Fibroblast of villous mesenchyme (primary cell): ENCODE measurements at regions not wholly inside any gene's neighbourhood (a gene's known extent, or its start where the extent isn't known, plus 50 kb on each side); places are given as distances from the start of the nearest gene placed in this dataset.

Experiments
- DNase-seq: peaks from one replicate; pipeline ENCODE4 v3.0.0-alpha.2; 2010; ENCODE audit warnings: low read depth
- H3K4me3 ChIP-seq: 2 replicates; pipeline ENCODE4 v1.5.1; 2011; ENCODE audit warnings: low read depth, mild to moderate bottlenecking, low read length
- CTCF ChIP-seq: IDR thresholded peaks from 2 replicates; pipeline ENCODE4 v1.5.1; 2012; ENCODE audit warnings: low read depth, mild to moderate bottlenecking, low read length; ENCODE audit not compliant: insufficient read depth

- no peak for TF ChIP-seq CTCF
- no peak for DNase-seq
- H3K4me3 ChIP-seq, result no peak overlapping the region
These were observed 195.1 kb upstream of the LRP1B start for GRCh38 chr2:142325870-142326269.

GRCh38 chr2:142323206-142323605 is 192.4 kb upstream of the LRP1B start:
- TF ChIP-seq CTCF, result no peak
- H3K4me3 ChIP-seq, result no peak overlapping the region
- DNase-seq, result no peak

- no peak for DNase-seq
- TF ChIP-seq CTCF, result no peak
- H3K4me3 ChIP-seq, result no peak overlapping the region
These were observed 191.0 kb upstream of the LRP1B start for GRCh38 chr2:142321706-142322280.

- no peak for DNase-seq
- H3K4me3 ChIP-seq, result no peak overlapping the region
- no peak for TF ChIP-seq CTCF
These were observed 189.3 kb upstream of the LRP1B start for GRCh38 chr2:142320067-142320466.

GRCh38 chr2:142316049-142316448 is 185.2 kb upstream of the LRP1B start:
- TF ChIP-seq CTCF, result no peak

GRCh38 chr2:142315346-142315745 is 184.5 kb upstream of the LRP1B start:
- DNase-seq, result no peak
- no peak overlapping the region for H3K4me3 ChIP-seq
- TF ChIP-seq CTCF, result no peak

More at GRCh38 chr2:142316049-142316448, 185.2 kb upstream of the LRP1B start:
- no peak for DNase-seq
- no peak overlapping the region for H3K4me3 ChIP-seq

GRCh38 chr2:142314164-142314563 is 183.3 kb upstream of the LRP1B start:
- no peak for TF ChIP-seq CTCF
- H3K4me3 ChIP-seq, result no peak overlapping the region

More at GRCh38 chr2:142314164-142314563, 183.3 kb upstream of the LRP1B start:
- no peak for DNase-seq
